NT2/D1 (cell line): ENCODE measurements at regions not wholly inside any gene's neighbourhood (a gene's known extent, or its start where the extent isn't known, plus 50 kb on each side); places are given as distances from the start of the nearest gene placed in this dataset.

Experiments
- DNase-seq: peaks from one replicate; pipeline ENCODE4 v3.0.0-alpha.2; 2011; ENCODE audit warnings: low read depth, low spot score
- H3K27me3 ChIP-seq: 2 replicates; pipeline ENCODE4 v1.6.0; 2011; ENCODE audit warnings: mild to moderate bottlenecking; ENCODE audit not compliant: insufficient read length, insufficient read depth
- H3K36me3 ChIP-seq: 2 replicates; pipeline ENCODE4 v1.6.1; 2011; ENCODE audit warnings: mild to moderate bottlenecking, low read length, mixed read lengths; ENCODE audit not compliant: insufficient read depth, insufficient read length
- H3K4me1 ChIP-seq: 2 replicates; pipeline ENCODE4 v1.5.1; 2011; ENCODE audit not compliant: insufficient read depth, insufficient read length
- H3K4me3 ChIP-seq: 2 replicates; pipeline ENCODE4 v1.5.1; 2011; ENCODE audit warnings: low read depth; ENCODE audit not compliant: insufficient read length
- H3K9ac ChIP-seq: 2 replicates; pipeline ENCODE4 v1.6.0; 2011; ENCODE audit warnings: low read depth; ENCODE audit not compliant: insufficient read length
- H3K9me3 ChIP-seq: 2 replicates; pipeline ENCODE4 v1.5.1; 2011; ENCODE audit warnings: mild to moderate bottlenecking, low read length; ENCODE audit not compliant: insufficient read depth
- SUZ12 ChIP-seq: IDR thresholded peaks from 2 replicates; pipeline ENCODE4 v1.6.1; 2011; ENCODE audit not compliant: insufficient read length, insufficient read depth; ENCODE audit errors: extremely low read depth
- YY1 ChIP-seq: IDR thresholded peaks from 2 replicates; pipeline ENCODE4 v1.6.1; 2011; ENCODE audit not compliant: insufficient read length, insufficient read depth
- ZNF274 ChIP-seq: IDR thresholded peaks from 2 replicates; pipeline ENCODE4 v1.6.1; 2011; ENCODE audit warnings: mild to moderate bottlenecking, low read depth, low read length

GRCh38 chr13:107242138-107242537, 674.2 kb upstream of the ARGLU1 start:
- no peak for DNase-seq
- Histone ChIP-seq H3K9ac (no peak overlapping the region), H3K4me1 (no peaks in the 10 kb centered on the region), H3K36me3 (no peaks in the 10 kb centered on the region), H3K4me3 (no peak overlapping the region), H3K27me3 (no peaks in the 10 kb centered on the region), H3K9me3 (no peaks in the 10 kb centered on the region)
- TF ChIP-seq ZNF274, result no peak
- TF ChIP-seq SUZ12, result no peak
- no peak for TF ChIP-seq YY1

- Histone ChIP-seq H3K9me3 (no peaks in the 10 kb centered on the region), H3K9ac (no peak overlapping the region), H3K27me3 (no peaks in the 10 kb centered on the region), H3K36me3 (no peaks in the 10 kb centered on the region), H3K4me3 (no peak overlapping the region), H3K4me1 (no peaks in the 10 kb centered on the region)
- DNase-seq, result no peak
- TF ChIP-seq ZNF274, result no peak
- no peak for TF ChIP-seq YY1
Measured at GRCh38 chr13:107241381-107241780, 673.4 kb upstream of the ARGLU1 start.

- DNase-seq, result no peak
- Histone ChIP-seq H3K4me1 (no peaks in the 10 kb centered on the region), H3K9me3 (no peaks in the 10 kb centered on the region), H3K4me3 (no peak overlapping the region), H3K27me3 (no peaks in the 10 kb centered on the region), H3K9ac (no peak overlapping the region), H3K36me3 (no peaks in the 10 kb centered on the region)
- TF ChIP-seq YY1 (no peak), SUZ12 (no peak), ZNF274 (no peak)
Measured at GRCh38 chr13:107239213-107239612, 671.3 kb upstream of the ARGLU1 start.

GRCh38 chr13:107238262-107238981, 670.5 kb upstream of the ARGLU1 start:
- H3K9ac ChIP-seq, result no peak overlapping the region
- TF ChIP-seq ZNF274 (no peak), SUZ12 (no peak), YY1 (no peak)
- no peaks in the 10 kb centered on the region for H3K9me3 ChIP-seq
- H3K4me3 ChIP-seq, result no peak overlapping the region
- H3K4me1 ChIP-seq, result no peaks in the 10 kb centered on the region
- no peaks in the 10 kb centered on the region for H3K36me3 ChIP-seq
- H3K27me3 ChIP-seq, result no peaks in the 10 kb centered on the region
- DNase-seq, result no peak

- TF ChIP-seq SUZ12 (no peak), ZNF274 (no peak), YY1 (no peak)
- Histone ChIP-seq H3K4me3 (no peak overlapping the region), H3K4me1 (no peaks in the 10 kb centered on the region), H3K9me3 (no peaks in the 10 kb centered on the region), H3K9ac (no peak overlapping the region), H3K27me3 (no peaks in the 10 kb centered on the region), H3K36me3 (no peaks in the 10 kb centered on the region)
- no peak for DNase-seq
Measured at GRCh38 chr13:107234319-107235073, 666.6 kb upstream of the ARGLU1 start.

GRCh38 chr13:107233541-107233940, 665.6 kb upstream of the ARGLU1 start:
- TF ChIP-seq ZNF274, result no peak
- no peak for TF ChIP-seq SUZ12
- no peak for TF ChIP-seq YY1
- H3K9ac ChIP-seq, result no peak overlapping the region
- H3K9me3 ChIP-seq, result no peaks in the 10 kb centered on the region
- H3K4me3 ChIP-seq, result no peak overlapping the region
- H3K27me3 ChIP-seq, result no peaks in the 10 kb centered on the region
- DNase-seq, result no peak
- H3K36me3 ChIP-seq, result no peaks in the 10 kb centered on the region
- H3K4me1 ChIP-seq, result no peaks in the 10 kb centered on the region

GRCh38 chr13:107231944-107232343, 664.0 kb upstream of the ARGLU1 start:
- no peak for DNase-seq
- Histone ChIP-seq H3K9me3 (no peaks in the 10 kb centered on the region), H3K4me3 (no peak overlapping the region), H3K9ac (no peak overlapping the region), H3K4me1 (no peaks in the 10 kb centered on the region), H3K36me3 (no peaks in the 10 kb centered on the region), H3K27me3 (no peaks in the 10 kb centered on the region)
- no peak for TF ChIP-seq SUZ12
- TF ChIP-seq ZNF274, result no peak
- no peak for TF ChIP-seq YY1
